Activated CD8-positive, alpha-beta T cell treated with anti-CD3 and anti-CD28 coated beads for 36 hours (primary cell): ENCODE measurements at regions not wholly inside any gene's neighbourhood (a gene's known extent, or its start where the extent isn't known, plus 50 kb on each side); places are given as distances from the start of the nearest gene placed in this dataset.

Experiments used
- ATAC-seq: fragments of 200-7000 bp; cut with Tn5 transposase; one replicate; pipeline ENCODE4 v1.10.0; 2021; ENCODE audit warnings: mild to moderate bottlenecking, moderate library complexity
- CTCF ChIA-PET: fragments of 350-600 bp; sonication (Branson Sonifier 250); formaldehyde crosslinking; loops from one replicate; lab custom pipeline; 2021; ENCODE audit warnings: antibody characterized with exemption; lab: Charles Lee
- POLR2A ChIA-PET: fragments of 350-600 bp; sonication (Branson Sonifier 250); formaldehyde crosslinking; loops from one replicate; lab custom pipeline; 2021; ENCODE audit warnings: antibody characterized with exemption; lab: Charles Lee
- DNase-seq: peaks from one replicate; pipeline ENCODE4 v3.0.0-alpha.2; 2020
- H3K27ac Mint-ChIP-seq: one replicate; pipeline ENCODE4 v1.8.0; 2021; ENCODE audit warnings: mild to moderate bottlenecking, mixed read lengths
- H3K27me3 Mint-ChIP-seq: one replicate; pipeline ENCODE4 v1.8.0; 2021; ENCODE audit warnings: mixed read lengths
- H3K36me3 Mint-ChIP-seq: one replicate; pipeline ENCODE4 v1.8.0; 2021; ENCODE audit warnings: low read depth, mixed read lengths
- H3K4me1 Mint-ChIP-seq: one replicate; pipeline ENCODE4 v1.8.0; 2021; ENCODE audit warnings: low read depth, mixed read lengths
- H3K4me3 Mint-ChIP-seq: one replicate; pipeline ENCODE4 v1.8.0; 2021; ENCODE audit warnings: mild to moderate bottlenecking, moderate library complexity, mixed read lengths
- H3K9me3 Mint-ChIP-seq: one replicate; pipeline ENCODE4 v1.8.0; 2021; ENCODE audit warnings: mixed read lengths
- intact Hi-C: fragments of 100-400 bp; cut with micrococcal nuclease; formaldehyde crosslinking; loops from one replicate; pipeline ENCODE4 v1.10.0; 2022
- TF ChIP-seq, protein P1 (sequence below): fragments of 200-600 bp; IDR thresholded peaks from one replicate; pipeline ENCODE4 v1.8.0; 2022; ENCODE audit warnings: antibody characterized with exemption, mild to moderate bottlenecking

DNA sequence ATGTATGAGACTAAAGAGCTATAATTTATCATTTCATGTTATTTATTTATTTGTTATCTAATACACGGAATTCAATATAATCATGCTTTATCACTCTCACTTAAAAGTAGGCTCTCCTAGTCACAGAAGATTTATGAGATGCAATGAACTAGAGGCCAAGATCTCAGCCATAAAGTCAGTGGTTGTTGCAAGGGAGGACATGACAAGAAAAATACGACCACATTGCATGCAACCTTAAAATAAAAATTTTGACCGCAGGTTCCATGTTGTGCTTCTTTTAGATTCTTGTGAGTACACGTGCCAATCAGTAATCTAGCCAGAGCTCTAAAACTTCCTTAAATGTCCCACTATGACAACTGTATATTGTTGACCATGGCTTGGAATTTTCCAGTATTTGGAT, 75.9 kb upstream of the SP8 start:
- ChIA-PET POLR2A (no interaction called here), CTCF (no interaction called here)
- ATAC-seq (no peak), DNase-seq (no peak)
- H3K27ac Mint-ChIP-seq, result no peak overlapping the region
- TF ChIP-seq, protein P1, sequence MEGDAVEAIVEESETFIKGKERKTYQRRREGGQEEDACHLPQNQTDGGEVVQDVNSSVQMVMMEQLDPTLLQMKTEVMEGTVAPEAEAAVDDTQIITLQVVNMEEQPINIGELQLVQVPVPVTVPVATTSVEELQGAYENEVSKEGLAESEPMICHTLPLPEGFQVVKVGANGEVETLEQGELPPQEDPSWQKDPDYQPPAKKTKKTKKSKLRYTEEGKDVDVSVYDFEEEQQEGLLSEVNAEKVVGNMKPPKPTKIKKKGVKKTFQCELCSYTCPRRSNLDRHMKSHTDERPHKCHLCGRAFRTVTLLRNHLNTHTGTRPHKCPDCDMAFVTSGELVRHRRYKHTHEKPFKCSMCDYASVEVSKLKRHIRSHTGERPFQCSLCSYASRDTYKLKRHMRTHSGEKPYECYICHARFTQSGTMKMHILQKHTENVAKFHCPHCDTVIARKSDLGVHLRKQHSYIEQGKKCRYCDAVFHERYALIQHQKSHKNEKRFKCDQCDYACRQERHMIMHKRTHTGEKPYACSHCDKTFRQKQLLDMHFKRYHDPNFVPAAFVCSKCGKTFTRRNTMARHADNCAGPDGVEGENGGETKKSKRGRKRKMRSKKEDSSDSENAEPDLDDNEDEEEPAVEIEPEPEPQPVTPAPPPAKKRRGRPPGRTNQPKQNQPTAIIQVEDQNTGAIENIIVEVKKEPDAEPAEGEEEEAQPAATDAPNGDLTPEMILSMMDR, result no peak
- no peaks in the 10 kb centered on the region for H3K27me3 Mint-ChIP-seq
- H3K36me3 Mint-ChIP-seq, result no peaks in the 10 kb centered on the region
- H3K9me3 Mint-ChIP-seq, result no peaks in the 10 kb centered on the region
- no peak overlapping the region for H3K4me3 Mint-ChIP-seq
- H3K4me1 Mint-ChIP-seq, result no peaks in the 10 kb centered on the region
- intact Hi-C loops, result no loop called here

DNA sequence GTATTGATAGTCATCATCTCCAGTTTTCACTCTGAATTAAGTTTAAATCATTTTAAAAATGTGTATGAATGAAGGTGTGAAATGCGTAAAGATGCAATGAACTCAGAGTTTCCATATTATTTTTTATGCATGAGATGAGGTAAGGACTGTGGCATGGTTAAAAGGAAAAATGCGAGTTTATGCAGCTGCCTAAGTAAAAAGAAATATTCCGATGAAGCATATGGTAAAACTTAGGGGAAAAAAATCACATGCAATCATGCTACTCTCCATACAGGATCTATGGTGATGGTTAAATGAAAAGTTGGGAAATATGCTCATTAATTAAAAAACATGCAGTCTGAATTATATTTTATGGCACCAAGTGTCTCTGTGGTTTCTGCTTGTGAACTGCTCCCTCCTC, 77.5 kb upstream of the SP8 start:
- Mint-ChIP-seq H3K4me3 (no peak overlapping the region), H3K27ac (no peak overlapping the region), H3K36me3 (no peaks in the 10 kb centered on the region), H3K27me3 (no peaks in the 10 kb centered on the region), H3K4me1 (no peaks in the 10 kb centered on the region), H3K9me3 (no peaks in the 10 kb centered on the region)
- intact Hi-C loops, result no loop called here
- TF ChIP-seq, protein P1, result no peak
- DNase-seq (no peak), ATAC-seq (no peak)
- ChIA-PET POLR2A (no interaction called here), CTCF (no interaction called here)

DNA sequence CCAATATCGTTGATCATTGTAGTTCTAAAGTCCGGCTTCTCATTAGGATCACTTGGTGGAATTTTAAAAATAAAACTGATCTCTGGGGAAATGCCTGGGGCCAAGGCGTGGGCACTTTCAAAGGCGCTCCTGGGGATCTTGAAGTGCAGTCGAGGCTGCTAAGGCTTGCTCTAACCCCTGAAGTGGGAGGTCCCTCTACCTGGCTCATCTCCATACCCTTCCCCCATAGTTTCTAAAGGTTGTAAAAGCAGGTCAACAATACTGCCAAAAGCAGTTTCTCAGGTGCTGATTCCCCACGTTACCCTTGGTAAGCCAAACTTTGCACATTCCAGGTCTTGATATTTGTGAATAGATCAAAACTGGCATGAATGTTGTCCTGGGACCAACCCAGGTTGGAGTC, 79.0 kb upstream of the SP8 start:
- TF ChIP-seq, protein P1, result no peak
- Mint-ChIP-seq H3K36me3 (no peaks in the 10 kb centered on the region), H3K27me3 (no peaks in the 10 kb centered on the region), H3K4me1 (no peaks in the 10 kb centered on the region), H3K27ac (no peak overlapping the region), H3K9me3 (no peaks in the 10 kb centered on the region), H3K4me3 (no peak overlapping the region)
- POLR2A ChIA-PET, result no interaction called here
- CTCF ChIA-PET, result no interaction called here
- intact Hi-C loops, result no loop called here
- ATAC-seq (no peak), DNase-seq (no peak)

DNA sequence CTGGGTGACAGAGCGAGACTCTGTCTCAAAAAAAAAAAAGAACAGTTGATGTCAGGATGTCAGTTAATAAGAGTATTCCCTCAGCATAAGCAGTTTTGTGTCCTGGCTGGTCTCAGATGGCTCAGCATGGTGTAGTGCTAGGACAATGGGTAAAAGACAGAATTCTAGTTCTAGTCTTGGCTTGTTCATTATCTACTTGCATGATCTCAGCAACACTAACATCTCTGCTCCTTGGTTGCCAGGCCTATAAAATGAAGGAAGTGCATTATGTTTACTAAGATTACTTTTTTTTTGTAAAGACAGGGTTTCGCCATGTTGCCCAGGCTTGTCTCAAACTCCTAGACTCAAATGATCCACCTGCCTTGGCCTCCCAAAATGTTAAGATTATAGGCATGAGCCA, 84.3 kb upstream of the SP8 start:
- no peak for DNase-seq
- TF ChIP-seq, protein P1, result no peak
- no peak for ATAC-seq
- Mint-ChIP-seq H3K4me3 (no peak overlapping the region), H3K27me3 (no peaks in the 10 kb centered on the region), H3K4me1 (no peaks in the 10 kb centered on the region), H3K36me3 (no peaks in the 10 kb centered on the region), H3K9me3 (no peaks in the 10 kb centered on the region), H3K27ac (no peak overlapping the region)
- CTCF ChIA-PET, result no interaction called here
- POLR2A ChIA-PET, result no interaction called here
- intact Hi-C loops, result no loop called here

DNA sequence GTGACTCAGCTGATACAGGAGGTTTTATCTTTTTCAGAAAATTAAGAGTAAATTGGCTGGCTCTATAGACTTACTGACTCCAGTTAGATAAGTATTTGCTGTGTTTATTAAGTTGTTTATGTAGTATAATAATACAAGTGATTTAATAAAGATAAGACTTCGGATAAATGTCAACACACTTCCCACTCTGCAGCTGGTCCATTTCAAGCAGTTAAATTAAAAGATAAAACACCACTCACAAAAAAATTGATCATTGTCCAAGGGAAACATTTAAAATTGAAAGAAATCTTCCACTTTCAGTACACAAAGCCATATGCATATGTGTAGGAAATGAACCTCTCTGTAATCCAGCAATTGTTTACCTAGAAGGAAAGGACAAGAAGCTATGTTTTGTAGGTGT, 106.1 kb upstream of the SP8 start:
- Mint-ChIP-seq H3K4me3 (no peak overlapping the region), H3K27me3 (peaks cover 1% of the 10 kb centered on the region), H3K36me3 (no peaks in the 10 kb centered on the region), H3K9me3 (peaks cover 8% of the 10 kb centered on the region), H3K4me1 (no peaks in the 10 kb centered on the region), H3K27ac (no peak overlapping the region)
- ATAC-seq (no peak), DNase-seq (no peak)
- TF ChIP-seq, protein P1, result no peak
- intact Hi-C loops, result no loop called here
- ChIA-PET POLR2A (no interaction called here), CTCF (no interaction called here)
